ENCODE measurements at regions not wholly inside any gene's neighbourhood (a gene's known extent, or its start where the extent isn't known, plus 50 kb on each side); places are given as distances from the start of the nearest gene placed in this dataset.

DNA sequence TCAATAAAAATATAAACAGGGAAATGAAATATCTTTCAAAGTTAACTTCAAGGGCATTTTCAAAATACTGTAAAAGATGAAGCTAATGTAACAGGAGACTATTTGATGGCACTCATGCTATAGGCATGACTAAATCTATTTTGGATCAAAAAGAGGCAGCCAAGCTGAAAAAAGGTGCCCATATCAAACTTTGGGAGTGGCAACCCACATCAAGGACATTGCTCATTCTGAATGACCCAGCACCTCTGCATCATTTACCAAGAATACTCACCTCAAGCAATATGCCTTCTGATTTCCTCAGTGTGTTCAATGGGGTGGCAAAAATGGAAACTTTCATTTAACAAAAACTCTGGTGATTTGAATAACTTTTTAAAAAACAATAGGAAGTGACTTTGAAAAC, 853.3 kb downstream of the TLE1 start:
- H3K9ac ChIP-seq (ENCODE audit: low read length): no peak overlapping the region
- no peak overlapping the region for H3K23ac ChIP-seq (ENCODE audit: low read length in 2 of 2)
- no peak overlapping the region for H2BK12ac ChIP-seq (ENCODE audit: low read length in 2 of 2)
- H3K4ac ChIP-seq (ENCODE audit: low read depth in 1 of 2, low read length in 2 of 2): no peak overlapping the region
- H2BK15ac ChIP-seq (ENCODE audit: low read depth, poor library complexity, severe bottlenecking): no peak overlapping the region
- peaks cover 15% of the 10 kb centered on the region for H3K9me3 ChIP-seq (ENCODE audit: control insufficient read depth, low read length)
- no peak overlapping the region for H3K4me3 ChIP-seq (ENCODE audit: insufficient read depth in 1 of 2, low read depth in 1 of 2, low read length in 2 of 2)
- H4K91ac ChIP-seq (ENCODE audit: low read length): no peak overlapping the region
- H3K18ac ChIP-seq (ENCODE audit: low read depth in 1 of 2, low read length in 2 of 2): no peak overlapping the region
- no peak overlapping the region for H3K4me2 ChIP-seq (ENCODE audit: low read length, poor library complexity, severe bottlenecking)
- no peak for DNase-seq
- H2BK120ac ChIP-seq (ENCODE audit: low read depth, low read length): no peak overlapping the region
- H2BK5ac ChIP-seq (ENCODE audit: low read depth, low read length, poor library complexity, severe bottlenecking): no peak overlapping the region
- H4K8ac ChIP-seq (ENCODE audit: low read length): no peak overlapping the region
- H2AK5ac ChIP-seq (ENCODE audit: low read length, severe bottlenecking): no peak overlapping the region
- no peaks in the 10 kb centered on the region for H3K4me1 ChIP-seq (ENCODE audit: control insufficient read depth, insufficient read depth, low read depth, low read length)
- H2AFZ ChIP-seq (ENCODE audit: low read depth, low read length): no peak overlapping the region
- H3K27me3 ChIP-seq (ENCODE audit: control insufficient read depth in 1 of 2, insufficient read depth in 1 of 2, low read length in 2 of 2): no peaks in the 10 kb centered on the region
- no peak overlapping the region for H3K27ac ChIP-seq (ENCODE audit: low read length, poor library complexity, severe bottlenecking)
- no peaks in the 10 kb centered on the region for H3K79me1 ChIP-seq (replicated peaks; ENCODE audit: low read length, poor library complexity, severe bottlenecking)
- H3K14ac ChIP-seq (ENCODE audit: low read length in 2 of 2): no peak overlapping the region
- no peaks in the 10 kb centered on the region for H3K36me3 ChIP-seq (ENCODE audit: control insufficient read depth in 1 of 2, insufficient read depth in 2 of 2, low read depth in 1 of 2, low read length in 2 of 2)

DNA sequence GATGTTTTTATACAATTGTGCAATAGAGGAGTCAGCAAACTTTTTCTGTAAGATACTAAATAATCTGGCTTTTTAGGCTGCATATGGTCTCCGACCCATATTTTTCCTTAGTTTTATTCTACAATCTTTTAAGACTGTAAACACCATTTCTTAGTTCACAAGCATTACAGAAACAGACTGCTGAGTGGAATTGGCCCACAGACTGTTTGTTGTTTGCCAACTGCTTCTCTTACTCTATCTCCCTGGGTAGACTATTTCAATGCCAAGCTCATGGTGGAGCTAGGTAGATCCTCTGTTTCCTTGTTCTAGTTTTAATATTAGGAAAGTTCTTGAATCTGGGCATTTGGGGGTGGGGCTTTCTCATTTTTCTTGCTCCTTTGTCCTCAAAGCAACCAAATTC, 857.6 kb downstream of the TLE1 start:
- Histone ChIP-seq H3K9me3 (ENCODE audit: control insufficient read depth, low read length) (peaks cover 12% of the 10 kb centered on the region), H2AFZ (ENCODE audit: low read depth, low read length) (no peak overlapping the region), H3K4ac (ENCODE audit: low read depth in 1 of 2, low read length in 2 of 2) (no peak overlapping the region), H4K91ac (ENCODE audit: low read length) (no peak overlapping the region), H3K23ac (ENCODE audit: low read length in 2 of 2) (no peak overlapping the region), H3K14ac (ENCODE audit: low read length in 2 of 2) (no peak overlapping the region), H3K27ac (ENCODE audit: low read length, poor library complexity, severe bottlenecking) (no peak overlapping the region), H3K9ac (ENCODE audit: low read length) (no peak overlapping the region), H2BK5ac (ENCODE audit: low read depth, low read length, poor library complexity, severe bottlenecking) (no peak overlapping the region), H3K36me3 (ENCODE audit: control insufficient read depth in 1 of 2, insufficient read depth in 2 of 2, low read depth in 1 of 2, low read length in 2 of 2) (no peaks in the 10 kb centered on the region), H3K4me1 (ENCODE audit: control insufficient read depth, insufficient read depth, low read depth, low read length) (no peaks in the 10 kb centered on the region), H2BK12ac (ENCODE audit: low read length in 2 of 2) (no peak overlapping the region), H3K79me1 (replicated peaks; ENCODE audit: low read length, poor library complexity, severe bottlenecking) (no peaks in the 10 kb centered on the region), H3K18ac (ENCODE audit: low read depth in 1 of 2, low read length in 2 of 2) (no peak overlapping the region), H3K27me3 (ENCODE audit: control insufficient read depth in 1 of 2, insufficient read depth in 1 of 2, low read length in 2 of 2) (no peaks in the 10 kb centered on the region), H2BK120ac (ENCODE audit: low read depth, low read length) (no peak overlapping the region), H4K8ac (ENCODE audit: low read length) (no peak overlapping the region), H2BK15ac (ENCODE audit: low read depth, poor library complexity, severe bottlenecking) (no peak overlapping the region), H3K4me3 (ENCODE audit: insufficient read depth in 1 of 2, low read depth in 1 of 2, low read length in 2 of 2) (no peak overlapping the region), H2AK5ac (ENCODE audit: low read length, severe bottlenecking) (no peak overlapping the region), H3K4me2 (ENCODE audit: low read length, poor library complexity, severe bottlenecking) (no peak overlapping the region)
- WGBS: 85% methylated on average over 1 of the region's 1 CpG
- no peak for DNase-seq

DNA sequence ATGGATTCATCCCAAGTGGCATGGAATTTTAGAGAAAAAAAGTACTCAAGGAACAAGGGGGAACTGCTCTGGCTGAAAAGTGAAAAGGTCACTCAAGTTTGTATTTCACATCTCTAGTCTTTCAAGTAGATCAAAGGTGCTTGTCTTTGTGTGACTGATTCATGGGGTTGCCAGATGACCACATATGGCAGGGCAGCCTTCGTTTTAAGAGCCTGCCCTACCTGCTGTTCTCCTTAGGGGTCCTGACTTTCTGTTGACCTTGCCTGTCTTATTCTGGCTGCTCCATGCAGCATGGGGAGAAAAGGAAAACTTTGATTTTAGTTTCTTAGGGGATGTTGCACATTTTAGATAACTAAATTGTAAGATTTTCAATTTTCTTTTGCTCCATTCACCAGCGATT, 877.7 kb downstream of the TLE1 start:
- no peak overlapping the region for H2BK15ac ChIP-seq (ENCODE audit: low read depth, poor library complexity, severe bottlenecking)

DNA sequence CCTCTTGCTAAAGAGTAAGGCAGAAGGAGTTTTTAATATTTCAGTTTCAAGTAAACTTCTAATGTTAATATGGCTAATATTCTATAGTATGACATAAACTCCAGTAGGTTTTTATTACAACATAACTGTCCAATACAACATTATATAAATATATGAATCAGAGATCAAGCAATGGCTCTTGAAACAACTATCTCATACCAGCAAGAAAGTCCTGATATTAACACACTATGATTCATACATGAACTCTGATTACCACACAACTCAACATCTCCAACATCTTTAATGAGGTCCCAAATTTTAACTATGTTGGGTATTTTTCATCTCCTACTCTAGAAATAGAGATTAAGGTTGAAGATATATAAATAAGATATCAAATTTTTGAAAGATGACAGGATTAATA, 878.3 kb downstream of the TLE1 start:
- H2AK5ac ChIP-seq (ENCODE audit: low read length, severe bottlenecking): no peak overlapping the region
- H3K9ac ChIP-seq (ENCODE audit: low read length): no peak overlapping the region
- H3K79me1 ChIP-seq (replicated peaks; ENCODE audit: low read length, poor library complexity, severe bottlenecking): no peaks in the 10 kb centered on the region
- no peak overlapping the region for H2BK120ac ChIP-seq (ENCODE audit: low read depth, low read length)
- no peak overlapping the region for H3K14ac ChIP-seq (ENCODE audit: low read length in 2 of 2)
- no peaks in the 10 kb centered on the region for H3K4me1 ChIP-seq (ENCODE audit: control insufficient read depth, insufficient read depth, low read depth, low read length)
- no peak overlapping the region for H3K4ac ChIP-seq (ENCODE audit: low read depth in 1 of 2, low read length in 2 of 2)
- H3K36me3 ChIP-seq (ENCODE audit: control insufficient read depth in 1 of 2, insufficient read depth in 2 of 2, low read depth in 1 of 2, low read length in 2 of 2): no peaks in the 10 kb centered on the region
- H2BK15ac ChIP-seq (ENCODE audit: low read depth, poor library complexity, severe bottlenecking): no peak overlapping the region
- no peak overlapping the region for H3K18ac ChIP-seq (ENCODE audit: low read depth in 1 of 2, low read length in 2 of 2)
- H3K27me3 ChIP-seq (ENCODE audit: control insufficient read depth in 1 of 2, insufficient read depth in 1 of 2, low read length in 2 of 2): no peaks in the 10 kb centered on the region
- H3K4me3 ChIP-seq (ENCODE audit: insufficient read depth in 1 of 2, low read depth in 1 of 2, low read length in 2 of 2): no peak overlapping the region
- H2AFZ ChIP-seq (ENCODE audit: low read depth, low read length): no peak overlapping the region
- H4K91ac ChIP-seq (ENCODE audit: low read length): no peak overlapping the region
- H3K9me3 ChIP-seq (ENCODE audit: control insufficient read depth, low read length): peaks cover 7% of the 10 kb centered on the region
- H3K4me2 ChIP-seq (ENCODE audit: low read length, poor library complexity, severe bottlenecking): no peak overlapping the region
- no peak overlapping the region for H4K8ac ChIP-seq (ENCODE audit: low read length)
- no peak for DNase-seq
- no peak overlapping the region for H3K23ac ChIP-seq (ENCODE audit: low read length in 2 of 2)
- no peak overlapping the region for H2BK5ac ChIP-seq (ENCODE audit: low read depth, low read length, poor library complexity, severe bottlenecking)
- H3K27ac ChIP-seq (ENCODE audit: low read length, poor library complexity, severe bottlenecking): no peak overlapping the region
- no peak overlapping the region for H2BK12ac ChIP-seq (ENCODE audit: low read length in 2 of 2)

More for the DNA sequence above, 877.7 kb downstream of the TLE1 start:
- Histone ChIP-seq H3K23ac (ENCODE audit: low read length in 2 of 2) (no peak overlapping the region), H3K4me1 (ENCODE audit: control insufficient read depth, insufficient read depth, low read depth, low read length) (no peaks in the 10 kb centered on the region), H2AFZ (ENCODE audit: low read depth, low read length) (no peak overlapping the region), H3K79me1 (replicated peaks; ENCODE audit: low read length, poor library complexity, severe bottlenecking) (no peaks in the 10 kb centered on the region), H3K14ac (ENCODE audit: low read length in 2 of 2) (no peak overlapping the region), H3K4me3 (ENCODE audit: insufficient read depth in 1 of 2, low read depth in 1 of 2, low read length in 2 of 2) (no peak overlapping the region), H2AK5ac (ENCODE audit: low read length, severe bottlenecking) (no peak overlapping the region), H3K18ac (ENCODE audit: low read depth in 1 of 2, low read length in 2 of 2) (no peak overlapping the region), H3K27ac (ENCODE audit: low read length, poor library complexity, severe bottlenecking) (no peak overlapping the region), H3K4ac (ENCODE audit: low read depth in 1 of 2, low read length in 2 of 2) (no peak overlapping the region), H4K8ac (ENCODE audit: low read length) (no peak overlapping the region), H2BK5ac (ENCODE audit: low read depth, low read length, poor library complexity, severe bottlenecking) (no peak overlapping the region), H3K4me2 (ENCODE audit: low read length, poor library complexity, severe bottlenecking) (no peak overlapping the region), H3K9ac (ENCODE audit: low read length) (no peak overlapping the region), H4K91ac (ENCODE audit: low read length) (no peak overlapping the region), H3K36me3 (ENCODE audit: control insufficient read depth in 1 of 2, insufficient read depth in 2 of 2, low read depth in 1 of 2, low read length in 2 of 2) (no peaks in the 10 kb centered on the region), H3K9me3 (ENCODE audit: control insufficient read depth, low read length) (peaks cover 7% of the 10 kb centered on the region), H3K27me3 (ENCODE audit: control insufficient read depth in 1 of 2, insufficient read depth in 1 of 2, low read length in 2 of 2) (no peaks in the 10 kb centered on the region), H2BK120ac (ENCODE audit: low read depth, low read length) (no peak overlapping the region), H2BK12ac (ENCODE audit: low read length in 2 of 2) (no peak overlapping the region)
- WGBS: 54% methylated on average over 2 of the region's 2 CpGs
- DNase-seq: no peak

Measured in mesenchymal stem cell (in vitro differentiated cells and primary cell).